IMR-90 (cell line): ENCODE measurements at regions not wholly inside any gene's neighbourhood (a gene's known extent, or its start where the extent isn't known, plus 50 kb on each side); places are given as distances from the start of the nearest gene placed in this dataset. TPM values are rescaled to one million over a fixed set of nuclear protein-coding genes. Genes with fewer than 3 reads are reported as not detected.

Source experiments
- microRNA-seq, 2 experiments: library from miRNA; stranded (forward) in 1 of 2; unstranded in 1 of 2; fragments of 10-50 nt in 1 of 2; fragments of <30 nt in 1 of 2; gene quantifications in 1 of 2; microRNA quantifications in 1 of 2; one replicate each; pipeline versions ENCODE3 to v1.1.0; 2013 to 2020; ENCODE audit not compliant: insufficient read depth in 1 of 2, insufficient read length in 1 of 2, unreplicated experiment in 1 of 2
- small RNA-seq, 5 experiments: library from RNA; depleted of rRNA; stranded (forward); fragments of <200 nt; gene quantifications; one replicate each; pipeline ENCODE3, GENCODE V24; 2012
- TF ChIP-seq, protein P1 (sequence below): fragments of 150-350 bp; IDR thresholded peaks from 2 replicates; pipeline ENCODE4 v1.6.1; 2017; ENCODE audit warnings: mild to moderate bottlenecking, antibody characterized with exemption, low read length, low read depth

- TF ChIP-seq, protein P1, sequence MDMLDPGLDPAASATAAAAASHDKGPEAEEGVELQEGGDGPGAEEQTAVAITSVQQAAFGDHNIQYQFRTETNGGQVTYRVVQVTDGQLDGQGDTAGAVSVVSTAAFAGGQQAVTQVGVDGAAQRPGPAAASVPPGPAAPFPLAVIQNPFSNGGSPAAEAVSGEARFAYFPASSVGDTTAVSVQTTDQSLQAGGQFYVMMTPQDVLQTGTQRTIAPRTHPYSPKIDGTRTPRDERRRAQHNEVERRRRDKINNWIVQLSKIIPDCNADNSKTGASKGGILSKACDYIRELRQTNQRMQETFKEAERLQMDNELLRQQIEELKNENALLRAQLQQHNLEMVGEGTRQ = no peak
These were observed 49.9 kb upstream of the RAB6C start (continued) for GRCh38 chr2:129929321-129930290.

Small RNA genes lying in the stretch of these regions (microRNA-seq; reads per million reads assigned to microRNA genes)
- gene RNA5SP103 (ENCODE audit: insufficient read depth, insufficient read length) = not detected

Small RNA genes lying in the stretch of these regions (small RNA-seq; reads per million reads assigned to genes)
- gene RNA5SP103 = 0 reads per million in 5 experiments
